ENCODE measurements at regions not wholly inside any gene's neighbourhood (a gene's known extent, or its start where the extent isn't known, plus 50 kb on each side); places are given as distances from the start of the nearest gene placed in this dataset.
A peak's percentile ranks its signal among the peaks of the same experiment; 100 is the strongest.

DNA sequence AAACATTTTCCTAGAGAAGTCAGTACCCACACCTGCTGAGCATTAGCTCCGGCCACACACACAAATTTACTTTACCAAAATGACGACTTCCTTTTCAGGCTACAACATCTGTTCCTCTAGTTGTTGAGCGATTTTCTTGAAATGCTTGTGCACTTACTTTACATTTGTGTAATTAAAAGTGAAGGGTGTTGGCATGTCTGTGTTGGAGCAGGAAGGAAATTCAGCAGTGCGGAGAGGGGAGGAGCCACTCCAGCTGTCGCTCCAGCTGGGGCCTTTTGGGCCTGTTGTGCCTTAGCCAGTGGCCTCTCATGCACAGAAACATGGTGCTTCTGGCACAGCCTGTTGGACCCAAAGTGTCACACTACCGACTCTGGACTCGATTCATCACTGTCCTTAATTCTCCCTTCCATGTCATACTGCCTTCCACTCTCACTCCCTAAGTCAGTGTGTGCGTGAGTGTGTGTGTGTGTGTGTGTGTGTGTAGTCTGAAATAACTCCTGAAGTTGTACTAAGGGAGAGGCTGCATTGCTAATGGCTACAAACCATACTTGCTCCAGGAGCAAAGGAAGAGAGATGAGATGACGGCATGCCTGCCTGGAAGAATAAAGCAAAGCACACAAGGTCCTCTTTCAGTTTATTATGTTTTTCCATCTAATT, 191.8 kb upstream of the ARG1 start:
- ATAC-seq (peak in 1 of 2 donors; percentile 57), DNase-seq (no peak)
- intact Hi-C loops (cut with DNase I) = no loop called here

DNA sequence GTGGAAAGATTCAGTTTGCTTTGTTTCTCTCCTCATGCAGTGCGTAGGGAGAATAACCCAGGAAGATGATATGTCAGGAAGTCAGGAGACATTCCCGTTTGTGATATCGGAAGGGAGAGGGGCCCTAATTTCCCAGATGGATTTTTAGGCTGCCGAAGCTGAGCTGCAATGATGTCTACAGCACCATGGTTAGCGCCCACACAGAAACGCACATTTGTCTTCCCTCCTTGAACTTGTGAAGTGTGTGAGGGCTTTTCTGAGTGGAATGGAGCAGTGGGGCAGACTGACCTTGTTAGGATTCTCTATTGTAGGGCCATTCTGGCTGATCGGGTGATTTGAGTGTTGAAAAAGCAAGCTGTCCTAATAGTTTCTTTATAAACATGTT, 191.3 kb upstream of the ARG1 start:
- intact Hi-C loops (cut with DNase I) = no loop called here
- DNase-seq (no peak), ATAC-seq (no peak)

DNA sequence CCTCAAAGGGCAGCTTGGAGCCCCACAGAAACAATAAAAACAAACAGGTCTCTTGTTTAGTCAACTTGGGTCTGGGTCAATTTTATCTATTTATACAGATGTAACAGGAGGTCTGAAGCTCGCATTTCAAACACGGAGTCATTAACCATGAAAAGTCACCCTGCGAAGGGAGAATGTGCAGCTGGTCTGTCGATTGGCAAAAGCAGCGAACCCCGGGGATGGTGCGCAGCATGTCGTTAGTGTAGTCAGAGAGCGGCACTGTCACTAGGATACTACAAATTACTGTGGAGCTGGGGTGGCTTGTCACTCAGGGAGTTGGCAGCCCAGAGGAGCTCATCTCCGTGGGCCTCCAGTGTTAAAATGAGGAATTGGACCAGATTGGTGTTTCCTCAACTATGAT, 190.4 kb upstream of the ARG1 start:
- DNase-seq = no peak
- ATAC-seq = no peak
- intact Hi-C loops (cut with DNase I) = no loop called here

DNA sequence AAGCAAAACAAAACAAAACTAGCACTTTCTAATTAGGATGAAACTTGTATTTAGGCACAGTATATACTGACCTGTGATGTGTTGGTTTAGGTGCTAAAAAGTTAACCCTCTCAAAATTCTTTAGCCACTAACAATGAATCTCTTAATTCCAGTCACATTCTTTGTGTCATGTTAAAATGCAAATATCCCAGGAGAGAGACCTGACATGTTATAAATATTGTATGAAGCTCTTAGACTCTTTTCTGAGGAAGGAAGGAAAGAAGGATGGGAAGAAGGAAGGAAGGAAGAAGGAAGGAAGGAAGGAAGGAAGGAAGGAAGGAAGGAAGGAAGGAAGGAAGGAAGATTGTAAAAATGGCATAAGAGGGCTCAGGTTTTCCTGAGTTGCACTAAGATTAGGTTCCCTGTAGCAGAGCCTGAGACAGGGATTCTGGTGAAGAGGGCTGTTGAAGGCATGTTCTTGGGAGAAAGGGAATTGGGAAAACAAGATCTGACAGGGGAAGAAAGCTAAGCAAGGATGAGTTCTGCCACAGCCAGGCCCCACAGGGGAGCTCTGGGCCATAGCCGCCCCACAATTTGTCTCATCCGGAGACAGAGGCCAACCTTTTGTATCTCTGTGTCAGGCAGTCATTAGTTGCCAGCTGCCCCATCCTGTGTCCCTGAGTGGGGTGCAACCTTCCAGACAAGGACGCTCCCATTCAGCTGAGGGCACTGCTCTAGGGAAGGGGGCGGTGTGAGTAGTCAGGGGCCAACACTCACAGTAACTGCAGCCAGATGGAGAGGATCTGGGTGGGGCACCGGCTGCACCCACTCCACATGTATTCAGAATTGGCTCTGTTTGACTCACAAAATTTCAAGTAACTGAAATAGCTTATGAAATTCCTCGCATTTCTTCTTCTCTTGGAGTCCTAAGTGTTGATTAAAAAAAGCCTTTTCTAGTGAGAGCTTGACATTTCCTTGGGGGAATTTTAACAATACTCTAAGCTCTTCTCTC, 189.3 kb upstream of the ARG1 start:
- DNase-seq = no peak
- intact Hi-C loops (cut with DNase I) = no loop called here
- peak in 1 of 2 donors; percentile 42 for ATAC-seq

DNA sequence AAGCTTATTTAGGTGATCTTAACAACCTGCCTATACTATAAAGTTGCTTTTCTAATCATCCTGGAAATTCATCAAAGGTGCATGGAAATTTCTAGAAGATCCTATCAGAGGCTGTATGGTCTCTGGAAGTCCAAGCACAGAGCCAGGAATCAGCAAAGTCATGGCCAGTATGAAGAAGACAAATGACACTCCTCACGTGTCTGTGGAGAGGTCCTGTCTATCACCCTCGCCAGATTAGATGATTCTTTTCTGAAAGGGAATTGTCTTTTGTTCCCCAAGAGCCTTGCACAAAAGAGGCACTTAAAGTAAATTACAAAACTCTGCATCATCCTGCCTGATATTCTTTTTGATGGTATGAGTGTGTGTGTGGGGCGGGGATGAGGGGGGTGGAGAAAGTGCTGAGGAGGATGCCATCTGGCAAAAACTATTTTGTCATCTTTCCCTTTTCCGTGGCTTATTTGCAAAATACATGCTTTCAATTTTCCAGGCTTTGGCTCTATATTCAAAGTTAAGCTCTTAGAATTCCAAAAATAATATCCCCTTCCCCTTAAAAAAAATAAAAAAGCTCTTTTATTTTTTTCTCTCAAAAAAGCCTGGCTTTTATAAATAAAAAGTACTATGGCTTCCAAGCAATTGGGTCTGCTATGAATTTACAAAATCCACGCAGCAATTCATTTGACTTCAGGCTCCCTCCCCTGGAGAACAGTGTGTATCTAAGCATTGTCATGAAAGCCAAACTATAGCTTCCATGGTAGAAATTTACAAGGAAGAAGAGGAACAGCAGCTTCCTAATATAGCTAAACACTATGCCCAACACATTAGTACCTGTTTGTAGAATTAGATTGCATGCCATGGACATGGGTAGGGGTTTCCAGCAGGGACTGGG, 185.2 kb upstream of the ARG1 start:
- DNase-seq = no peak
- no peak for ATAC-seq
- intact Hi-C loops (cut with DNase I) = no loop called here

DNA sequence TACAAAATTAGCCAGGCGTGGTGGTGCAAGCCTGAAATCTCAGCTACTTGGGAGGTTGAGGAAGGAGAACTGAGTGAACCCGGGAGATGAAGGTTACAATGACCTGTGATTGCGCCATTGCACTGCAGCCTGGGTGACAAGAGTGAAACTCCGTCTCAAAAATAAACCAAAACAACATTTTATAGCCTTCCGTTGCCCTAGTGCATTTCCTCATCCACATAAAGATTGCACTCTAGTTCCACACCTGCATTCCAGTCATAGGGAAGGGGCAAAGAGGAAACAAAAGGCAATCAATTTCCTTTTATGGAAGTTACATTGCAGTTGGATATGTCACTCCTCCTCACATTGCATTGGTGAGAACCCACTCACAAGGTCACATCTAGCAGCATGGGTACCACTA, 182.7 kb upstream of the ARG1 start:
- intact Hi-C loops (cut with DNase I) = no loop called here
- DNase-seq (no peak), ATAC-seq (no peak)

DNA sequence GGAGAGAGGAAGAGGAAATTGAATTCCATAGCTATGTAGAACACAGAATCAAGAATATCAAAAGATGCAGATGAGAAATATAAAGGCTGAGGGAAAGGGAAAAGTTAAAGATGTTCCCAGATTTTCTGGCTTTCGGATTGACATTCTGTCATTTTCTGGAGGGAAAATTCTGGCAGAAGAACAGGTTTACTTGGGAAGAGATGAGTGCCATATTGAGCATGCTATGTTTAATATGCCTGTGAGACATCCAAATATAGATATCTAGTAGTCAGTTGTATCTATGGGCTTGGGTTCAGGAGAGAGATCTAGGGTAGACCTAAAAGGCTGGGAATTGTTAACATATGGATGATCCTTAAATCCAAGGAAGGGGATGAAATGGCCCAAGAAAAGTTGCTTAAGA, 181.9 kb upstream of the ARG1 start:
- no peak for DNase-seq
- intact Hi-C loops (cut with DNase I) = no loop called here
- no peak for ATAC-seq

DNA sequence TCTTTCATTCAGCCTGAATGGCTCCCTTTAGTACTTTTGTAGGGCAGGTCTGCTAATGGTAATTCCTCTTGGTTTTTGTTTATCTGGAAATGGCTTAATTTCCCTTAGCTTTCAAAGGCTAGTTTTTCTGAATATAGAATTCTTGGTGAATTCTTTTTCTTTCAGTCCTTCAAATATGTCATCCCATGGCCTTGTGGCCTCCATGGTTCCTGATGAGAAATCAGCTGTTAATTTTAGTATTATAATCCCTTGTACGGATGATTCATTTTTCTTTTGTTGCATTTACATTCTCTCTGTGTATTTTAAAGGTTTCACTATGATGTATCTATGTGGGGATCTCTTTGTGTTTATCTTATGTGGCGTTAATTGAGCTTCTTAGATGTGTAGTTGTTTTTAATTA, 179.6 kb upstream of the ARG1 start:
- DNase-seq (no peak), ATAC-seq (no peak)
- intact Hi-C loops (cut with DNase I) = no loop called here

DNA sequence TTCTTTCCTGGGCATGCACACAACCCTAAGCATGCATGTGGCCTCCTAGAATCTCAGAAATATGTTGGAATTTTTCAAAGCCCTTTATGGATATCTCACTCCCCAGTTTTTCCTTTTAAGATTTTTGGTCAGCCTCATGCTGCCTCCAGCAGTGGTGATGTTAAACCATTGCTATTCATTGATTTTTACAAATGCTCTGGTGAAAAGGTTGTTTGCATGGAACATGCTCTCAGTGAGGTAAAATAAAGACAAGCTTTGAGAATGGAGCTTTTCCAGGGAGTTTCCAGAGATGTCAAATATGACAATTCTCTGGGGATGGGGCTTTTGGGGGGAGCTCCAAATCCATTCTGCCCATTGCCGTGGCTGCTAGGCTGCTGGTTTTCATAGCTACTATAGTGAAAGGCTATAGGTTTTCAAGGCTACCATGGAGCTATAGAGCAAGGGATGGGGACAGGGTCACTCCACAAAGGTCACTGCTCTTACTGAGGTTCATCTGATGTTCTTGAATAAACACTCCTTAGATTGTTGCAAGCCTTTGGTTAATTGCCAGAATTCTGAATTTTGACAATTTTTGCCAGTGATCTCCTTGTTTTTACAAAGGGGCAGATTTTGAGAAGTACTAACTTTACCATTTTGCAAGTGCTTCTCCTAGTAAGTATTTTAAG, 178.1 kb upstream of the ARG1 start:
- no peak for ATAC-seq
- intact Hi-C loops (cut with DNase I) = no loop called here
- DNase-seq = no peak

DNA sequence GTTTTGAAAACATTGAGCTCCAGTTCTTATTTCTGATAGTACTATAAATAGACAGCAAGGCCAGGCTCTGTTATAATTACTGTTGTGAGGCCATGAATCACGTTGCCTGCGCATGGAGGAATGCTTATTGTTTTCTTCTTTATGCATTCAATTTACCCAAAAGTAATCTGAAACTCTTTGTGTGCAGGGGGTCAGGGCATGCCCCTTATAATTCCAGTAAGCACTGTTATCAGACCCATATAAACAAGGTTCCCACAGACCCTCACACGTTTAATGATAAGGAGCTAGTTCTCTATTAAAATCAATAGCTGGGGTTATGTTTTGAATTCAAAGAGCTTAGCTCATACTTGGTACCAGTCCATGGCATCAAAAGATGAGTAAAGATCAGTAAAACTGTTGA, 174.8 kb upstream of the ARG1 start:
- no peak for ATAC-seq
- intact Hi-C loops (cut with DNase I) = no loop called here
- no peak for DNase-seq

DNA sequence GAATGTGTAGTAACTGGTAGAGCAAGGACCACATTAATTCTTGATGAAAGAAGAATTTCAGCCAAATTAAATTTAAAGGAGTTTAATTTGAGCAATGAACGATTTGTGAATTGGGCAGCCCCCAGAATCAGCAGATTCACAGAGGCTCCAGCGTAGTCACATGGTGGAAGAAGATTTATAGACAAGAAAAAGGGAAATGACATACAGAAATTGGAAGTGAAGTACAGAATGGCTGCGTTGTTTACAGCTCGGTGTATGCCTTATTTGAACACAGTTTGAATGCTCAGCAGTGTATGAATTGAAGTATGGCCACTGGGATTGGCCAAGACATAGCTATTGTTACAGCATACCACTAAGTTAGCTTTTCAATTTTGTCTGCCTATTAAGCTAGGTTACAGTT, 173.6 kb upstream of the ARG1 start:
- DNase-seq = no peak
- intact Hi-C loops (cut with DNase I) = no loop called here
- ATAC-seq = no peak

DNA sequence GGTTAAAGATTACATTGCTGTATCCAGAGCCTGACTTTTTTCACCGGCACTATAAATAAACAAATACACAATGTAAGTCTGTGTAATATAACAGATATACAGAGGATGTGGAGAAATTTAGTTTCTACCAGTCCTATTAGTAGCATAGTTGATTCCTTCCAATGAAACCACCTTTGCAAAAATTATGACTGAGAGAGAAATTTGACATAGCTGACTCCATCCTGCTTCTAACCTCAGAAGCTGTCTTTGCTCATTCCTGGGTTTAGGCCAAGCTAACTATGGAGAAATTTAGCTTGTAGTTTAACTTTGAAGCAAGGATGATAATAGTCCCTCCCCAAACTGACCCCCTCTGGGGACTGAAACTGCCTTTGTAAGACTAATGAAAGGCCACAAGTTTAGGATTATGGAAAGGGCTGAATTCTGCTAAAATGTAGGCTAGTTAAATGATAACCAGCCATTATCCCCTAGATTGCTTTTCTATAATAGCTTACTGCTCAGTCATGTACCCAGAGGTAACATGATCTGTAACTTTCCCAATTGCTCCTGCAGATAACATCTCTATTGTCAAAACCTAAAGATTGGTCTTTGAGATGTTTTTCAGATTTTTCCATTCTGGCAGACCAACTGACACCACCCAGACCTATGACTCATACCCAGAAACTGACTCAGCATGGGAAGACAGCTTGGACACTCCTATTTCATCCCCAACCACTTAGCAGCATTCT, 172.8 kb upstream of the ARG1 start:
- intact Hi-C loops (cut with DNase I) = no loop called here
- ATAC-seq (peak in 1 of 2 donors; percentile 40), DNase-seq (no peak)

DNA sequence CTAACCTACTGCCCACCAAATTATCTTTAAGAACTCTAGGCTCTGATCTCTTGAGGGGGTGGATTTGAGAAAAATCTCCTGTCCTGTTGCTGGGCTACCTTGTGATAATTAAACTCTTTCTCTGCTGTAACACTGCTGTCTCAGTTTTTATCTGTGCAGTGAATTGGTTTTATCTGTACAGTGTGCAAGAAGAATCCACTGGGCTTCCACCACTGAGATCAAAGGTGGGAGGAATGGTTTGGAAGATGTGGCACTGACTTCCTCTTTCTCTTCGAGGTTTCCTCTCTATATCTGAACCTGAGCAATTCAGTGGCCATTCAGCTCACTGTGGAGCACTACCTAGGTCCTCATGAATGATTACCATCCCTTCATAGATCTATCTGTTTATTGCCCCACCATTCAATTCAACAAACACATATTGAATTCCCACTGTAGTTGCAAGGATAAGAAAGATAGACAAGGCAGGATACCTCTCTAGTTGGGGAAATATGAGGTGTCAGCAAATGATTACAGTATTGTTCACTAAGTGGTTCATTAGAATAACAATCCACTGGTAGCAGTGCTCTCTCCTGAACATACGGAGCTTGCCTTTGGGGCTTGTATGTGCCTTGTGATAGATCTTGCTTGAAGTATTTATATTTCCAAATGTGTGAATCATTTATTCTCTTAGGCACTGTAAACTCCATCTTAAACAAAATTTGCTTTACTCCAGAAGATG, 172.1 kb upstream of the ARG1 start:
- DNase-seq (no peak), ATAC-seq (no peak)
- intact Hi-C loops (cut with DNase I) = no loop called here

DNA sequence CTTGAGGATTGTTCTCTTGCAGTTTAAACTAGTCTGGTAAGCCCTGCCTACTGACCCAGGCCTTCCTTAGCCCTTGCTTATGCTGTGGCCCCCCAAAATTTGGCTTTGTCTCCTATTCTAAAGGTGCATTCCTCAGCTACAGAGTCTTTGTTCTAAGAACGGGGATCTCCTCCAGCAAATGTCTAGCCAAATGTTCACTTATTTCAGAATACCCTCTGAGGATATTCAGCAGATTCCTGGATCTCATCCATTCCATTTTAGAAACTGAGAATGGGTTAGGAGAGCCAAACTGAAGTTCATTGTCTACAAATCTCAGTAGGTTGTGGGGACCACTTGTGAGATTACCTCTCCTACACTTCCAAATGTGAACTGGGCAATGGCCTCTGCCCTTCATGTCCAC, 164.2 kb upstream of the ARG1 start:
- ATAC-seq = no peak
- intact Hi-C loops (cut with DNase I) = no loop called here

DNA sequence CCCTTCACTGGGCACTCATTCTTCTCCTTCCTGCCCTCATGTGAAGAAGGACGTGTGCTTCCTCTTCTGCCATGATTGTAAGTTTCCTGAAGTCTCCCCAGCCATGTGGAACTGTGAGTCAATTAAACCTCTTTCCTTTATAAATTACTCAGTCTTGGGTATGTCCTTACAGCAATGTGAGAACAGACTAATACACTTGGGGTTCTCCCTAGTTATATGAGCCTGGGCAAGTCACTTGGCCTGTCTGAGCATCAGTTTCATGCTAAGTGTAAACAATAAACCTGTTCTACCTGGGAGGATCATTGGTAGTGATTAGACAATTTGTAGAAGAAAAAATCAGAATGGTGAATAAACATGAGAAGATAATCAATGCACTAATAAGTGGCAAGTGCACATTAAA, 162.2 kb upstream of the ARG1 start:
- no peak for DNase-seq
- ATAC-seq = no peak

More for the DNA sequence above, 164.2 kb upstream of the ARG1 start:
- DNase-seq = no peak

DNA sequence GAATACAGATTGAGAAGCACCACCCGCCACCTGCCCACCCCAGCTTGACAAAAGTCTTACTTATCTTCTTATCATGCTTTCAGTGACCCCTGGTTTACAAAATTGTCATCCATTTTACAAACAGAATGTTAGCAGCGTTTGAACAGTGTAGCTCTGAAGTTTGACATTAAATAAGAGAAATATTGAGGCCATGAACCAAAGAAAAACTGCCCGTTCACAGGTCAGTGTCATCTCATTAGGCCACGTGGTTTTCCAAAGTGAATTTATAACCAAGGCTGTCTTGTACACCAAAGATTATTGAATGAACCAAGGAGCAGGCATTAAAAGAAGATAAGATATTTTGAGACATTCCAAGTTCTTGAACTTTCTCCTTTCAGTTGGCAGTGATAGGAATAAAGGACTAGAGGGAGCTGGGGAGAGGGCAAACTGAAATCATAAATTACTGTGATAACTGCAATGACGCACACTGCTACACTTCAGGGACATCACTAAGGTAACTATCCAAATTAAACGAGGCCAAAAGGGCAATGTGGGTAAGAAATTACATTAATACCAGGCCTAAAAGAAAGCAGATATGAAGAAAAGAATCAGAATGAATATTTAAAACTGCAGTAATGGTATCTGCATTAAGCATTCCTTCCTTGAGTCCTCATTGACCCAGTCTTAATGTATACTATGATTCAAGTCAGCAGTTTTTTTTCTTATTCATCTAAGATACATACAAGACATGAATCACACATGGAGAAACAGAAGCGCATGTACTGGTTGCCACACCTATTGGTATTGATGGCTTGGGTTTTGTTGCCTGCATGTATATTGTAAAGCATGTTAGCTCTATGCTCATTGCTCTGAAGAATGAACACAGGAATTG, 159.8 kb upstream of the ARG1 start:
- intact Hi-C loops (cut with DNase I) = no loop called here
- ATAC-seq = no peak
- DNase-seq = no peak

More for the DNA sequence above, 162.2 kb upstream of the ARG1 start:
- intact Hi-C loops (cut with DNase I) = no loop called here

DNA sequence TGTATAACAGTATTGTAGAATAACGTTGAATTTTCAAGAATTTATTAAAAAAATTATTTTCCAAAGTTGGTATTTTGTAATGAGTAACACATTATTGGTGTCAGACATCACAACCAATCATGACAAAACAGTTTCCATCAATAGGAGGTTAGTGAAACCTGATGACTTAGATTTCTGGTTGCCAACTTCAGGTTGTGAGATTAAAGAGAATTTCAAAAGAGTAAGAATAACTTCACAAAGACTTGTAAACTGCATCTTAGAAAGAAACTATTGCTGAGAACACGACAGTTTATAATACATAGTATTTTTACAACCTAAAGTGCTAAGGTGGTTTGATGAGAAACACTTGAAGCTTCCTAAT, 159.2 kb upstream of the ARG1 start:
- DNase-seq (no peak), ATAC-seq (no peak)
- intact Hi-C loops (cut with DNase I) = no loop called here
